Neural progenitor cell (in vitro differentiated cells): ENCODE measurements at regions not wholly inside any gene's neighbourhood (a gene's known extent, or its start where the extent isn't known, plus 50 kb on each side); places are given as distances from the start of the nearest gene placed in this dataset.

Source experiments
- DNase-seq: peaks from one replicate; pipeline ENCODE4 v3.0.0-alpha.2; 2016; ENCODE audit warnings: low spot score
- H2AFZ ChIP-seq: fragments of 200-600 bp; sonication (generic); replicated peaks from 2 replicates; pipeline ENCODE4 v1.6.1; 2016; ENCODE audit warnings: antibody characterized with exemption
- H3F3A ChIP-seq: fragments of 200-600 bp; sonication (generic); 2 replicates; pipeline ENCODE4 v1.6.1; 2016; ENCODE audit warnings: antibody characterized with exemption, low read depth
- H3K27ac ChIP-seq: fragments of 200-600 bp; sonication (generic); 2 replicates; pipeline ENCODE4 v1.5.1; 2016; ENCODE audit warnings: mild to moderate bottlenecking
- H3K27me3 ChIP-seq: fragments of 200-600 bp; sonication (generic); 2 replicates; pipeline ENCODE4 v1.6.1; 2016; ENCODE audit warnings: mild to moderate bottlenecking, moderate library complexity
- H3K36me3 ChIP-seq: fragments of 200-600 bp; sonication (generic); 2 replicates; pipeline ENCODE4 v1.5.1; 2016
- H3K4me1 ChIP-seq: fragments of 200-600 bp; sonication (generic); 2 replicates; pipeline ENCODE4 v1.6.1; 2016; ENCODE audit warnings: mixed run types
- H3K4me2 ChIP-seq: fragments of 200-600 bp; sonication (generic); 2 replicates; pipeline ENCODE4 v1.6.1; 2016
- H3K4me3 ChIP-seq: fragments of 200-600 bp; sonication (generic); 2 replicates; pipeline ENCODE4 v1.5.1; 2016
- H3K79me2 ChIP-seq: fragments of 200-600 bp; sonication (generic); 2 replicates; pipeline ENCODE4 v1.6.1; 2016; ENCODE audit warnings: low read depth
- H3K9ac ChIP-seq: fragments of 200-600 bp; sonication (generic); 2 replicates; pipeline ENCODE4 v1.6.1; 2016
- H3K9me3 ChIP-seq: fragments of 200-600 bp; sonication (generic); 2 replicates; pipeline ENCODE4 v1.5.1; 2016; ENCODE audit warnings: low read depth
- H4K20me1 ChIP-seq: fragments of 200-600 bp; sonication (generic); 2 replicates; pipeline ENCODE4 v1.6.1; 2016; ENCODE audit warnings: low read depth
- H3K27ac Mint-ChIP-seq: 3 replicates; pipeline ENCODE4 v1.8.0; 2021; ENCODE audit warnings: mixed read lengths
- H3K27me3 Mint-ChIP-seq: 2 replicates; pipeline ENCODE4 v1.8.0; 2022; ENCODE audit warnings: low read depth, mild to moderate bottlenecking, inconsistent platforms, moderate library complexity, mixed read lengths; ENCODE audit not compliant: insufficient read depth
- H3K36me3 Mint-ChIP-seq: 3 replicates; pipeline ENCODE4 v1.8.0; 2021; ENCODE audit warnings: mixed read lengths
- H3K4me1 Mint-ChIP-seq: 3 replicates; pipeline ENCODE4 v1.8.0; 2021; ENCODE audit warnings: mixed read lengths
- H3K4me3 Mint-ChIP-seq: 3 replicates; pipeline ENCODE4 v1.8.0; 2021; ENCODE audit warnings: mild to moderate bottlenecking, moderate library complexity, mixed read lengths
- H3K9me3 Mint-ChIP-seq: 3 replicates; pipeline ENCODE4 v1.8.0; 2020; ENCODE audit warnings: mixed read lengths
- EZH2 ChIP-seq: fragments of 200-600 bp; sonication (generic); IDR thresholded peaks from 2 replicates; pipeline ENCODE4 v1.6.1; 2017; ENCODE audit warnings: antibody characterized with exemption, mild to moderate bottlenecking, moderate library complexity
- EZH2phosphoT487 ChIP-seq: fragments of 200-600 bp; sonication (generic); IDR thresholded peaks from 2 replicates; pipeline ENCODE4 v1.6.1; 2017; ENCODE audit warnings: antibody characterized with exemption
- TF ChIP-seq, protein P1 (sequence below): fragments of 200-600 bp; sonication (generic); IDR thresholded peaks from 2 replicates; pipeline ENCODE4 v1.5.1; 2017; ENCODE audit warnings: antibody characterized with exemption, mild to moderate bottlenecking

DNA sequence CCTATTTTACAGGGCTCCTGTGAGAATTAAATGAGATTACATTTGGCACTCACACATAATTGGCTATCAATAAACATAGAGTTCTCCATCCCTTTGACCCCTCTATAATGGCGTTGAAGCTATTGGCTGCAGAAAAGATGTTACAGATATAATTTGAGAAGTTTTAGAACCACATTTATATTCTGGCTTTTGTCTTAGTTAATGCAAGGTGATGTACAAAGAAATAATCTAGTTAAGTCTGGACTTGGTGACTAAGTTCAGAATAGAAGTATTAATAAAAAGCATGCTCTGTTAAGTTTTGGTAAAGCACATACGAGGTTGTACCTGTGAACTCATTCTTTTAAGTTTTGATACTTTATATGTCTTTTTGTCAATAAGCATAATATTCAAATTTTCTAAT lies 187.1 kb upstream of the HMGA2 start:
- peaks cover 2% of the 10 kb centered on the region for H3K9me3 Mint-ChIP-seq
- no peaks in the 10 kb centered on the region for H3F3A ChIP-seq
- no peak overlapping the region for H3K4me2 ChIP-seq

DNA sequence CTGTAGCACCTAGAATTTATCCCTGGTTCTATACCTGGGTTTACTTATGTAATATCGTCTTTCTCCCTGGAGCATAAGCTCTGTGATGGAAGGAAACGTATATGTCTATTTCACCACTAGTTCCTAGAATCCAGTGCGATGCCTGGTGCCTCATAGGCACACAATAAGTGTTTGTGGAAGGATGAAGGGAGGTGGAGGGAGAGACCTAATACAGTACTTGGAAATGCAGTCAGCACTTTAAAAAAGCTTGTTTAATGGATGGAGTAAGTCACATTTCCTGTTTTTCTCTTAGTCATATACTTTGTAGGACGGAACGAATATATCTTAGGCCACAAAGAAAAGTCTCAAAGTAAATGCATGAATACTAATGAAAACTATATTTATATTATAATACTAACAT lies 186.5 kb upstream of the HMGA2 start:
- H3K27ac ChIP-seq: no peak overlapping the region
- H4K20me1 ChIP-seq: no peaks in the 10 kb centered on the region
- no peaks in the 10 kb centered on the region for H3K79me2 ChIP-seq
- Mint-ChIP-seq H3K27me3 (peaks cover 4% of the 10 kb centered on the region), H3K4me3 (no peak overlapping the region), H3K36me3 (no peaks in the 10 kb centered on the region), H3K27ac (no peak overlapping the region), H3K9me3 (peaks cover 2% of the 10 kb centered on the region), H3K4me1 (peaks cover 6% of the 10 kb centered on the region)
- H3K36me3 ChIP-seq: no peaks in the 10 kb centered on the region
- no peak overlapping the region for H3K9ac ChIP-seq
- H3K4me3 ChIP-seq: no peak overlapping the region
- H3K4me2 ChIP-seq: no peak overlapping the region
- H3K27me3 ChIP-seq: no peaks in the 10 kb centered on the region
- H3F3A ChIP-seq: no peaks in the 10 kb centered on the region
- no peaks in the 10 kb centered on the region for H3K9me3 ChIP-seq
- no peak for DNase-seq
- TF ChIP-seq, protein P1, sequence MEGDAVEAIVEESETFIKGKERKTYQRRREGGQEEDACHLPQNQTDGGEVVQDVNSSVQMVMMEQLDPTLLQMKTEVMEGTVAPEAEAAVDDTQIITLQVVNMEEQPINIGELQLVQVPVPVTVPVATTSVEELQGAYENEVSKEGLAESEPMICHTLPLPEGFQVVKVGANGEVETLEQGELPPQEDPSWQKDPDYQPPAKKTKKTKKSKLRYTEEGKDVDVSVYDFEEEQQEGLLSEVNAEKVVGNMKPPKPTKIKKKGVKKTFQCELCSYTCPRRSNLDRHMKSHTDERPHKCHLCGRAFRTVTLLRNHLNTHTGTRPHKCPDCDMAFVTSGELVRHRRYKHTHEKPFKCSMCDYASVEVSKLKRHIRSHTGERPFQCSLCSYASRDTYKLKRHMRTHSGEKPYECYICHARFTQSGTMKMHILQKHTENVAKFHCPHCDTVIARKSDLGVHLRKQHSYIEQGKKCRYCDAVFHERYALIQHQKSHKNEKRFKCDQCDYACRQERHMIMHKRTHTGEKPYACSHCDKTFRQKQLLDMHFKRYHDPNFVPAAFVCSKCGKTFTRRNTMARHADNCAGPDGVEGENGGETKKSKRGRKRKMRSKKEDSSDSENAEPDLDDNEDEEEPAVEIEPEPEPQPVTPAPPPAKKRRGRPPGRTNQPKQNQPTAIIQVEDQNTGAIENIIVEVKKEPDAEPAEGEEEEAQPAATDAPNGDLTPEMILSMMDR: no peak
- no peak for TF ChIP-seq EZH2phosphoT487
- TF ChIP-seq EZH2: no peak
- no peaks in the 10 kb centered on the region for H3K4me1 ChIP-seq
- H2AFZ ChIP-seq: no peak overlapping the region

More for the DNA sequence above, 187.1 kb upstream of the HMGA2 start:
- no peak overlapping the region for H2AFZ ChIP-seq
- Mint-ChIP-seq H3K4me3 (no peak overlapping the region), H3K27ac (no peak overlapping the region), H3K4me1 (peaks cover 6% of the 10 kb centered on the region), H3K27me3 (peaks cover 4% of the 10 kb centered on the region), H3K36me3 (no peaks in the 10 kb centered on the region)
- TF ChIP-seq EZH2 (no peak), EZH2phosphoT487 (no peak)
- TF ChIP-seq, protein P1: no peak
- H3K79me2 ChIP-seq: no peaks in the 10 kb centered on the region
- no peak overlapping the region for H3K4me3 ChIP-seq
- no peaks in the 10 kb centered on the region for H4K20me1 ChIP-seq
- H3K4me1 ChIP-seq: no peaks in the 10 kb centered on the region
- no peaks in the 10 kb centered on the region for H3K27me3 ChIP-seq
- no peaks in the 10 kb centered on the region for H3K36me3 ChIP-seq
- no peaks in the 10 kb centered on the region for H3K9me3 ChIP-seq
- no peak for DNase-seq
- H3K9ac ChIP-seq: no peak overlapping the region
- H3K27ac ChIP-seq: no peak overlapping the region

- H3K79me2 ChIP-seq: no peaks in the 10 kb centered on the region
- no peaks in the 10 kb centered on the region for H3K4me1 ChIP-seq
- H3K9ac ChIP-seq: no peak overlapping the region
- H3K9me3 Mint-ChIP-seq: peaks cover 2% of the 10 kb centered on the region
- no peak overlapping the region for H2AFZ ChIP-seq
- peaks cover 6% of the 10 kb centered on the region for H3K4me1 Mint-ChIP-seq
- no peak overlapping the region for H3K27ac Mint-ChIP-seq
- H3K4me3 ChIP-seq: no peak overlapping the region
- DNase-seq: peak; percentile 14
- H3K27ac ChIP-seq: no peak overlapping the region
- no peak overlapping the region for H3K4me2 ChIP-seq
- no peaks in the 10 kb centered on the region for H3K36me3 Mint-ChIP-seq
- no peaks in the 10 kb centered on the region for H4K20me1 ChIP-seq
- H3K36me3 ChIP-seq: no peaks in the 10 kb centered on the region
- no peaks in the 10 kb centered on the region for H3K27me3 ChIP-seq
- no peaks in the 10 kb centered on the region for H3K9me3 ChIP-seq
- H3K27me3 Mint-ChIP-seq: peaks cover 4% of the 10 kb centered on the region
- TF ChIP-seq, protein P1: no peak
- no peak for TF ChIP-seq EZH2
- no peak for TF ChIP-seq EZH2phosphoT487
- no peaks in the 10 kb centered on the region for H3F3A ChIP-seq
- no peak overlapping the region for H3K4me3 Mint-ChIP-seq
Measured at GRCh38 chr12:65638324-65638723, 186.0 kb upstream of the HMGA2 start.
